SK-N-SH (cell line): ENCODE measurements at regions not wholly inside any gene's neighbourhood (a gene's known extent, or its start where the extent isn't known, plus 50 kb on each side); places are given as distances from the start of the nearest gene placed in this dataset.

Source experiments
- CTCF ChIA-PET: fragments of 300-600, 350-600 bp; formaldehyde crosslinking; extraction: SDS; loops from one replicate; lab custom pipeline; 2021; lab: Yijun Ruan, JAX
- POLR2A ChIA-PET: fragments of 350-600 bp; sonication (Branson Sonifier 250); formaldehyde crosslinking; extraction: SDS; loops from one replicate; lab custom pipeline; 2020; ENCODE audit warnings: antibody characterized with exemption, inconsistent platforms; lab: Yijun Ruan, JAX
- DNase-seq: peaks from one replicate; pipeline ENCODE4 v3.0.0; 2012
- H2AFZ ChIP-seq: fragments of 200-600 bp; sonication (generic); 2 replicates; pipeline ENCODE4 v1.8.1; 2016; ENCODE audit warnings: antibody characterized with exemption, mild to moderate bottlenecking, low read depth
- H3F3A ChIP-seq: fragments of 200-600 bp; sonication (generic); replicated peaks from 2 replicates; pipeline ENCODE3; 2016; ENCODE audit warnings: antibody characterized with exemption, mild to moderate bottlenecking; ENCODE audit not compliant: insufficient read depth
- H3K27ac ChIP-seq, 2 experiments: fragments of 200-500 bp in 1 of 2; fragments of 200-600 bp in 1 of 2; sonication (Bioruptor generic) in 1 of 2; sonication (generic), shearing (Covaris generic) in 1 of 2; 2 replicates each; pipeline versions ENCODE4 v1.5.1 to v1.6.1; 2014 to 2016; ENCODE audit warnings: low read depth in 2 of 2, inconsistent platforms in 1 of 2, low read length in 1 of 2, mild to moderate bottlenecking in 1 of 2, mixed read lengths in 1 of 2
- H3K27me3 ChIP-seq: fragments of 200-600 bp; sonication (generic), shearing (Covaris generic); 2 replicates; pipeline ENCODE4 v1.6.1; 2016; ENCODE audit warnings: mixed run types; ENCODE audit not compliant: insufficient read depth
- H3K36me3 ChIP-seq, 2 experiments: fragments of 200-500 bp in 1 of 2; fragments of 200-600 bp in 1 of 2; sonication (Bioruptor generic) in 1 of 2; sonication (generic) in 1 of 2; replicated peaks in 1 of 2; 2 replicates each; pipeline versions ENCODE3 to v1.5.1; 2014 to 2016; ENCODE audit warnings: low read length in 1 of 2, mild to moderate bottlenecking in 1 of 2; ENCODE audit not compliant: insufficient read depth in 2 of 2, control insufficient read depth in 1 of 2
- H3K4me1 ChIP-seq, 2 experiments: fragments of 200-500 bp in 1 of 2; fragments of 200-600 bp in 1 of 2; sonication (Bioruptor generic) in 1 of 2; sonication (generic), shearing (Covaris generic) in 1 of 2; 2 replicates each; pipeline versions ENCODE4 v1.5.1 to v1.6.1; 2014 to 2016; ENCODE audit warnings: low read depth in 1 of 2, low read length in 1 of 2, mixed run types in 1 of 2; ENCODE audit not compliant: insufficient read depth in 2 of 2, control insufficient read depth in 1 of 2
- H3K4me2 ChIP-seq: fragments of 200-600 bp; sonication (generic), shearing (Covaris generic); 2 replicates; pipeline ENCODE4 v1.6.1; 2017; ENCODE audit warnings: mixed run types
- H3K4me3 ChIP-seq, 2 experiments: fragments of 200-500 bp in 1 of 2; fragments of 200-600 bp in 1 of 2; sonication (Bioruptor generic) in 1 of 2; sonication (generic), shearing (Covaris generic) in 1 of 2; 2 replicates each; pipeline versions ENCODE4 v1.5.1 to v1.8.1; 2014 to 2016; ENCODE audit warnings: low read depth in 2 of 2, inconsistent platforms in 1 of 2, low read length in 1 of 2, mild to moderate bottlenecking in 1 of 2, mixed read lengths in 1 of 2, moderate library complexity in 1 of 2
- H3K79me2 ChIP-seq: fragments of 200-600 bp; sonication (generic); 2 replicates; pipeline ENCODE4 v1.8.1; 2017; ENCODE audit warnings: mild to moderate bottlenecking; ENCODE audit not compliant: insufficient read depth
- H3K9ac ChIP-seq: fragments of 200-600 bp; sonication (generic); 2 replicates; pipeline ENCODE4 v1.6.1; 2017; ENCODE audit warnings: mixed run types
- H3K9me2 ChIP-seq: fragments of 200-600 bp; sonication (generic); 2 replicates; pipeline ENCODE4 v1.6.1; 2017; ENCODE audit warnings: mixed run types
- H3K9me3 ChIP-seq: fragments of 200-600 bp; sonication (generic); 2 replicates; pipeline ENCODE4 v1.6.1; 2017; ENCODE audit warnings: mixed run types, mild to moderate bottlenecking, moderate library complexity
- H4K20me1 ChIP-seq: fragments of 200-600 bp; sonication (generic); 2 replicates; pipeline ENCODE4 v1.6.1; 2017; ENCODE audit warnings: mild to moderate bottlenecking, mixed run types; ENCODE audit not compliant: insufficient read depth
- ELF1 ChIP-seq: IDR thresholded peaks from 2 replicates; pipeline ENCODE4 v1.4.0; 2012
- EP300 ChIP-seq, 2 experiments: IDR thresholded peaks; 2 replicates each; pipeline versions ENCODE4 v1.4.0 to v1.6.1; 2012; ENCODE audit warnings: borderline replicate concordance in 1 of 2, low read depth in 1 of 2, low read length in 1 of 2
- FOXM1 ChIP-seq: IDR thresholded peaks from 2 replicates; pipeline ENCODE4 v1.4.0; 2012; ENCODE audit warnings: low read depth, mild to moderate bottlenecking
- GABPA ChIP-seq: IDR thresholded peaks from 2 replicates; pipeline ENCODE4 v1.4.0; 2012; ENCODE audit warnings: low read depth, mild to moderate bottlenecking
- JUND ChIP-seq: IDR thresholded peaks from 2 replicates; pipeline ENCODE4 v1.4.0; 2012
- MEF2A ChIP-seq: IDR thresholded peaks from 2 replicates; pipeline ENCODE4 v1.4.0; 2012; ENCODE audit warnings: low read depth, borderline replicate concordance
- NFIC ChIP-seq: IDR thresholded peaks from 2 replicates; pipeline ENCODE4 v1.4.0; 2012; ENCODE audit warnings: borderline replicate concordance
- NRF1 ChIP-seq: IDR thresholded peaks from 2 replicates; pipeline ENCODE4 v1.6.1; 2012; ENCODE audit warnings: low read depth, mild to moderate bottlenecking, low read length
- POLR2AphosphoS5 ChIP-seq: IDR thresholded peaks from 2 replicates; pipeline ENCODE4 v1.6.1; 2012; ENCODE audit warnings: low read depth, low read length
- RFX5 ChIP-seq: IDR thresholded peaks from 2 replicates; pipeline ENCODE4 v1.6.1; 2012; ENCODE audit warnings: mild to moderate bottlenecking, improper control_type of control experiment, low read length
- SIN3A ChIP-seq: IDR thresholded peaks from 2 replicates; pipeline ENCODE4 v1.6.1; 2012; ENCODE audit warnings: low read depth, mild to moderate bottlenecking, low read length, moderate library complexity, borderline replicate concordance
- SMC3 ChIP-seq: IDR thresholded peaks from 2 replicates; pipeline ENCODE4 v1.6.1; 2012; ENCODE audit warnings: low read depth, low read length, improper control_type of control experiment
- TAF1 ChIP-seq: IDR thresholded peaks from 2 replicates; pipeline ENCODE4 v1.6.1; 2012; ENCODE audit warnings: low read depth, mild to moderate bottlenecking, low read length, moderate library complexity, borderline replicate concordance
- TCF12 ChIP-seq: IDR thresholded peaks from 2 replicates; pipeline ENCODE4 v1.4.0; 2012
- YY1 ChIP-seq: IDR thresholded peaks from 2 replicates; pipeline ENCODE4 v1.4.0; 2012; ENCODE audit warnings: low read depth, mild to moderate bottlenecking
- WGBS: methylation state at CpG from one replicate; pipeline ENCODE4 v1.1.6; 2017; ENCODE audit warnings: low lambda C conversion rate; 5-methylcytosine and 5-hydroxymethylcytosine counted together
- TF ChIP-seq, protein P1 (sequence below): fragments of 150-350 bp; IDR thresholded peaks from 2 replicates; pipeline ENCODE4 v1.6.1; 2016; ENCODE audit warnings: mild to moderate bottlenecking, low read depth, low read length
- TF ChIP-seq, protein P2 (sequence below): IDR thresholded peaks from 2 replicates; pipeline ENCODE4 v1.4.0; 2012; ENCODE audit warnings: low read depth, borderline replicate concordance
- TF ChIP-seq, protein P3 (sequence below): IDR thresholded peaks from 2 replicates; pipeline ENCODE4 v1.4.0; 2012; ENCODE audit warnings: low read depth, borderline replicate concordance

DNA sequence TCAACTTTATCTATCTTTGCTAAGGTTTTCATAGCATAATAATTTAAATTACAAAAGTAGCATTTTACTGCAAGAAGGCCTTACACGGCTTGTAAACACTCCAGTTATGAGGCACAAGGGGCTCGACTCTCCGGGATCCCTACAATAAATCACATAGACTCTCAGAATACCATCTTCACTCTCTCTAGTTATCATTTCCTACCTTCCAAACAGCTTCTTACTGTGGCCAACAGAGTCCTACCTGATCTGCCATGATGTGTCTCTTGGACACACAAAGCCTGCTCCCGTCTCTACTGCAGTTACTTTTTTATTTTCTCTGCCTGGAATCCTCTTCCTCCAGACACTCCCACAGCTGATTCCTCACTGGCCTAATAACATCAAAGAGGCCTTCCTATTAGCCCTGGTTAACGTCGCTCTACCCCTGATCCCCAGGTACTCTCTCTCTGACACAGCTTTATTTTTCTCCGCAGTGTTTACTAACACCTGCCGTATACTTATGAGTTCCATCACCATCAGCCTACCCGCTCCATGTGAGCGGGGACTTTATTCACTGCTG, 559.6 kb upstream of the DIPK2B start:
- peaks cover 61 to 92% of the 10 kb centered on the region in 2 experiments for H3K36me3 ChIP-seq
- H3K27ac ChIP-seq = peak overlapping the region; percentile 88 to 96
- no peaks in the 10 kb centered on the region for H3K27me3 ChIP-seq
- peaks cover 11% of the 10 kb centered on the region; the same call in 1 of the 2 replicates for H4K20me1 ChIP-seq
- WGBS = 40% methylated on average over 10 of the region's 10 CpGs
- no peak for DNase-seq
- H3K9me3 ChIP-seq = no peaks in the 10 kb centered on the region
- peaks cover 0 to 50% of the 10 kb centered on the region in 2 experiments; a peak in 2 of 4 replicates for H3K4me1 ChIP-seq
- CTCF ChIA-PET = no interaction called here
- no peak overlapping the region for H2AFZ ChIP-seq
- peak overlapping the region; percentile 81 for H3K4me2 ChIP-seq
- POLR2A ChIA-PET = no interaction called here
- peak overlapping the region; percentile 99 for H3K9ac ChIP-seq
- H3F3A ChIP-seq = peaks cover 96% of the 10 kb centered on the region
- H3K79me2 ChIP-seq = peaks cover 100% of the 10 kb centered on the region
- no peaks in the 10 kb centered on the region for H3K9me2 ChIP-seq
- TF ChIP-seq, protein P1, sequence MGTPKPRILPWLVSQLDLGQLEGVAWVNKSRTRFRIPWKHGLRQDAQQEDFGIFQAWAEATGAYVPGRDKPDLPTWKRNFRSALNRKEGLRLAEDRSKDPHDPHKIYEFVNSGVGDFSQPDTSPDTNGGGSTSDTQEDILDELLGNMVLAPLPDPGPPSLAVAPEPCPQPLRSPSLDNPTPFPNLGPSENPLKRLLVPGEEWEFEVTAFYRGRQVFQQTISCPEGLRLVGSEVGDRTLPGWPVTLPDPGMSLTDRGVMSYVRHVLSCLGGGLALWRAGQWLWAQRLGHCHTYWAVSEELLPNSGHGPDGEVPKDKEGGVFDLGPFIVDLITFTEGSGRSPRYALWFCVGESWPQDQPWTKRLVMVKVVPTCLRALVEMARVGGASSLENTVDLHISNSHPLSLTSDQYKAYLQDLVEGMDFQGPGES = no peak
- TF ChIP-seq NFIC = no peak
- TF ChIP-seq GABPA = no peak
- TF ChIP-seq, protein P2, sequence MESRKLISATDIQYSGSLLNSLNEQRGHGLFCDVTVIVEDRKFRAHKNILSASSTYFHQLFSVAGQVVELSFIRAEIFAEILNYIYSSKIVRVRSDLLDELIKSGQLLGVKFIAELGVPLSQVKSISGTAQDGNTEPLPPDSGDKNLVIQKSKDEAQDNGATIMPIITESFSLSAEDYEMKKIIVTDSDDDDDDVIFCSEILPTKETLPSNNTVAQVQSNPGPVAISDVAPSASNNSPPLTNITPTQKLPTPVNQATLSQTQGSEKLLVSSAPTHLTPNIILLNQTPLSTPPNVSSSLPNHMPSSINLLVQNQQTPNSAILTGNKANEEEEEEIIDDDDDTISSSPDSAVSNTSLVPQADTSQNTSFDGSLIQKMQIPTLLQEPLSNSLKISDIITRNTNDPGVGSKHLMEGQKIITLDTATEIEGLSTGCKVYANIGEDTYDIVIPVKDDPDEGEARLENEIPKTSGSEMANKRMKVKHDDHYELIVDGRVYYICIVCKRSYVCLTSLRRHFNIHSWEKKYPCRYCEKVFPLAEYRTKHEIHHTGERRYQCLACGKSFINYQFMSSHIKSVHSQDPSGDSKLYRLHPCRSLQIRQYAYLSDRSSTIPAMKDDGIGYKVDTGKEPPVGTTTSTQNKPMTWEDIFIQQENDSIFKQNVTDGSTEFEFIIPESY = no peak
- no peak for TF ChIP-seq TCF12
- peak; percentile 28; the same call in 1 of the 2 replicates for TF ChIP-seq ELF1
- peak; percentile 50; the same call in 1 of the 2 replicates for TF ChIP-seq POLR2AphosphoS5
- no peak for TF ChIP-seq NRF1
- no peak for TF ChIP-seq RFX5
- 0 out of 2 replicates have a peak, but pooled peaks have one; percentile 27 for TF ChIP-seq SIN3A
- TF ChIP-seq JUND = 0 out of 2 replicates have a peak, but pooled peaks have one; percentile 6
- TF ChIP-seq YY1 = no peak
- no peak for TF ChIP-seq FOXM1
- TF ChIP-seq TAF1 = no peak
- peak overlapping the region; percentile 35 to 50; a peak in 3 of 4 replicates for H3K4me3 ChIP-seq

DNA sequence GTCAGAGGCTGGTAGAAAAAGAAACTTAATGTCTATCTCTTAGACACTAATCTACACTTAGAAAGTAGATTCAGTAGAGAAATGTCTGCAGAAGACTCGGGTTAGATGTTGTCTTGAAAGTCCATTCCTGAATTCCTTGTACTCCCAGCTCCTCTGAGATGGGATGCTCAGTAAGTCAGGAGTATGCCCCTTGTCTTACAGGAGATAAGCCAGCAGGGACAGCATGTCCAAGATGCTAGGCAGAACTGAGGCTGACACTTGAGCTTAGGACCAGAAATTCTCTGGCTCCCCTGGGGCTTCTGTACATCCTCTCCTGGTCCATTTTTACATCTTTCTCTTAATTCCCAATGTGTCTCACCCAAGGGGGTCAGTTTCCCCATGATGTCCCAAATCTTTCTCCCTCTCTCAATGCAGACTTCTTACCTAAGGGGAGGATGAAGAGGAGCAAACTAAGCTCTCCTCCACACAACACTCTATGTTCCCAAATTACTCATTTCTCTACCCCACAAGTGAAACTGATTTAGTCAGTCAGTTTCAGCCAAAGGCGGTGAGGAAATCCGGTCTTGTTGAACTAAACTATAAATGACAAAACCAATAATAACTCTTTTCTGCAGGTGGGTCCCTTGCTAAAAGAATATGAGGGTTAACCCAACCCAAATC, 558.2 kb upstream of the DIPK2B start:
- Histone ChIP-seq H3K9me2 (no peaks in the 10 kb centered on the region), H3K4me1 (peaks cover 0 to 55% of the 10 kb centered on the region in 2 experiments; a peak in 2 of 4 replicates), H3F3A (peaks cover 95% of the 10 kb centered on the region), H3K79me2 (peaks cover 100% of the 10 kb centered on the region), H3K36me3 (peaks cover 61 to 86% of the 10 kb centered on the region in 2 experiments), H3K9ac (peak overlapping the region; percentile 99), H4K20me1 (peaks cover 8% of the 10 kb centered on the region; the same call in 1 of the 2 replicates), H3K9me3 (no peaks in the 10 kb centered on the region), H3K4me3 (peak overlapping the region; percentile 17 to 50; a peak in 3 of 4 replicates), H3K4me2 (peak overlapping the region; percentile 81), H3K27ac (peak overlapping the region; percentile 88 to 96), H3K27me3 (no peaks in the 10 kb centered on the region), H2AFZ (no peak overlapping the region)
- ChIA-PET CTCF (no interaction called here), POLR2A (no interaction called here)
- TF ChIP-seq MEF2A = no peak
- peak; percentile 8; the same call in 1 of the 2 replicates for TF ChIP-seq POLR2AphosphoS5
- TF ChIP-seq, protein P3, sequence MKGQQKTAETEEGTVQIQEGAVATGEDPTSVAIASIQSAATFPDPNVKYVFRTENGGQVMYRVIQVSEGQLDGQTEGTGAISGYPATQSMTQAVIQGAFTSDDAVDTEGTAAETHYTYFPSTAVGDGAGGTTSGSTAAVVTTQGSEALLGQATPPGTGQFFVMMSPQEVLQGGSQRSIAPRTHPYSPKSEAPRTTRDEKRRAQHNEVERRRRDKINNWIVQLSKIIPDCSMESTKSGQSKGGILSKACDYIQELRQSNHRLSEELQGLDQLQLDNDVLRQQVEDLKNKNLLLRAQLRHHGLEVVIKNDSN = 0 out of 2 replicates have a peak, but pooled peaks have one; percentile 2
- TF ChIP-seq TCF12 = 0 out of 2 replicates have a peak, but pooled peaks have one; percentile 4
- peak; percentile 12; the same call in 1 of the 2 replicates for TF ChIP-seq JUND
- TF ChIP-seq SMC3 = no peak
- peak; percentile 0; the same call in 1 of the 2 replicates for TF ChIP-seq ELF1
- TF ChIP-seq EP300 (IDR thresholded peaks at IDR 0.05; ENCODE audit: borderline replicate concordance in 1 of 2, low read depth in 1 of 2, low read length in 1 of 2) = 0 out of 4 replicates have a peak, but pooled peaks of 1 of the 2 experiments have one; percentile 13
- DNase-seq = no peak
- 11% methylated on average over 3 of the region's 3 CpGs for WGBS
